Smooth muscle cell (in vitro differentiated cells): ENCODE measurements at regions not wholly inside any gene's neighbourhood (a gene's known extent, or its start where the extent isn't known, plus 50 kb on each side); places are given as distances from the start of the nearest gene placed in this dataset.

Source experiments
- DNase-seq: peaks from one replicate; lab custom pipeline; 2025; ENCODE audit not compliant: unreplicated experiment; lab: John Stamatoyannopoulos, UW
- H2AFZ ChIP-seq: fragments of 200-600 bp; sonication (generic); 2 replicates; pipeline ENCODE4 v1.6.0; 2016; ENCODE audit warnings: antibody characterized with exemption, low read depth, mild to moderate bottlenecking
- H3F3A ChIP-seq: fragments of 200-600 bp; sonication (generic); 2 replicates; pipeline ENCODE4 v1.6.0; 2017; ENCODE audit warnings: antibody characterized with exemption, low read depth
- H3K27ac ChIP-seq: fragments of 200-600 bp; sonication (generic); 2 replicates; pipeline ENCODE4 v1.5.1; 2016; ENCODE audit warnings: low read depth, mild to moderate bottlenecking
- H3K27me3 ChIP-seq: fragments of 200-600 bp; sonication (generic); 2 replicates; pipeline ENCODE4 v1.6.1; 2016; ENCODE audit warnings: low read depth, mild to moderate bottlenecking
- H3K36me3 ChIP-seq: fragments of 200-600 bp; sonication (generic); 2 replicates; pipeline ENCODE4 v1.5.1; 2016; ENCODE audit warnings: low read depth
- H3K4me1 ChIP-seq: fragments of 200-600 bp; sonication (generic); 2 replicates; pipeline ENCODE4 v1.5.1; 2016; ENCODE audit warnings: low read depth
- H3K4me2 ChIP-seq: fragments of 200-600 bp; sonication (generic); 2 replicates; pipeline ENCODE4 v1.6.0; 2016; ENCODE audit warnings: mild to moderate bottlenecking
- H3K4me3 ChIP-seq: fragments of 200-600 bp; sonication (generic); 2 replicates; pipeline ENCODE4 v1.5.1; 2016; ENCODE audit warnings: mild to moderate bottlenecking
- H3K79me2 ChIP-seq: fragments of 200-600 bp; sonication (generic); 2 replicates; pipeline ENCODE4 v1.6.0; 2016; ENCODE audit warnings: low read depth, mild to moderate bottlenecking
- H3K9ac ChIP-seq: fragments of 200-600 bp; sonication (generic); 2 replicates; pipeline ENCODE4 v1.6.0; 2016; ENCODE audit warnings: low read depth
- H3K9me3 ChIP-seq: fragments of 200-600 bp; sonication (generic); replicated peaks from 2 replicates; pipeline ENCODE4 v1.5.1; 2016; ENCODE audit warnings: low read depth
- H4K20me1 ChIP-seq: fragments of 200-600 bp; sonication (generic); 2 replicates; pipeline ENCODE4 v1.6.0; 2016; ENCODE audit warnings: low read depth
- CTCF ChIP-seq: fragments of 200-600 bp; sonication (generic); IDR thresholded peaks from 2 replicates; pipeline ENCODE4 v1.5.1; 2017; ENCODE audit warnings: borderline replicate concordance, mild to moderate bottlenecking, antibody characterized with exemption; ENCODE audit not compliant: insufficient read depth, poor library complexity, severe bottlenecking
- WGBS: methylation state at CpG from one replicate; pipeline ENCODE4 v1.1.7; 2016; ENCODE audit warnings: low lambda C conversion rate; 5-methylcytosine and 5-hydroxymethylcytosine counted together

- no peak overlapping the region for H3K9ac ChIP-seq
- no peaks in the 10 kb centered on the region for H3K27me3 ChIP-seq
- no peaks in the 10 kb centered on the region for H4K20me1 ChIP-seq
- H3K79me2 ChIP-seq = no peaks in the 10 kb centered on the region
- H3K27ac ChIP-seq = no peak overlapping the region
- H3K4me2 ChIP-seq = no peak overlapping the region
- H2AFZ ChIP-seq = no peak overlapping the region
- no peaks in the 10 kb centered on the region for H3K4me1 ChIP-seq
- no peaks in the 10 kb centered on the region for H3K9me3 ChIP-seq
- no peak overlapping the region for H3K4me3 ChIP-seq
- H3F3A ChIP-seq = no peaks in the 10 kb centered on the region
- no peak for DNase-seq
- H3K36me3 ChIP-seq = no peaks in the 10 kb centered on the region
- TF ChIP-seq CTCF = no peak
- 89% methylated on average over 3 of the region's 3 CpGs for WGBS
These were observed 808.2 kb downstream of the BRINP1 start for GRCh38 chr9:118561051-118561450.

- H3K9me3 ChIP-seq = no peaks in the 10 kb centered on the region
- no peaks in the 10 kb centered on the region for H3K27me3 ChIP-seq
- no peak for TF ChIP-seq CTCF
- whole genome bisulfite sequencing = 43% methylated on average over 2 of the region's 2 CpGs
- no peak overlapping the region for H3K4me3 ChIP-seq
- no peaks in the 10 kb centered on the region for H3K4me1 ChIP-seq
- H3F3A ChIP-seq = no peaks in the 10 kb centered on the region
- H3K79me2 ChIP-seq = no peaks in the 10 kb centered on the region
- no peak for DNase-seq
- no peaks in the 10 kb centered on the region for H4K20me1 ChIP-seq
- H3K27ac ChIP-seq = peak overlapping the region; percentile 33
- no peak overlapping the region for H2AFZ ChIP-seq
- no peak overlapping the region for H3K4me2 ChIP-seq
- no peak overlapping the region for H3K9ac ChIP-seq
- H3K36me3 ChIP-seq = no peaks in the 10 kb centered on the region
These were observed 805.6 kb downstream of the BRINP1 start for GRCh38 chr9:118563677-118564076.

GRCh38 chr9:118567861-118568260 is 801.4 kb downstream of the BRINP1 start:
- Histone ChIP-seq H3K27me3 (no peaks in the 10 kb centered on the region), H3K79me2 (no peaks in the 10 kb centered on the region), H3K27ac (no peak overlapping the region), H3K4me1 (no peaks in the 10 kb centered on the region), H4K20me1 (no peaks in the 10 kb centered on the region), H3F3A (no peaks in the 10 kb centered on the region), H3K4me2 (no peak overlapping the region), H2AFZ (no peak overlapping the region), H3K9ac (no peak overlapping the region), H3K9me3 (no peaks in the 10 kb centered on the region), H3K36me3 (no peaks in the 10 kb centered on the region), H3K4me3 (no peak overlapping the region)
- no peak for TF ChIP-seq CTCF
- DNase-seq = no peak
- WGBS = 94% methylated on average over 2 of the region's 2 CpGs

- Histone ChIP-seq H3K9ac (no peak overlapping the region), H3K9me3 (no peaks in the 10 kb centered on the region), H3K4me1 (no peaks in the 10 kb centered on the region), H3K4me3 (no peak overlapping the region), H3K79me2 (no peaks in the 10 kb centered on the region), H2AFZ (no peak overlapping the region), H3K27ac (no peak overlapping the region), H3K36me3 (no peaks in the 10 kb centered on the region), H3F3A (no peaks in the 10 kb centered on the region), H4K20me1 (no peaks in the 10 kb centered on the region), H3K27me3 (no peaks in the 10 kb centered on the region), H3K4me2 (no peak overlapping the region)
- DNase-seq = no peak
- 47% methylated on average over 3 of the region's 3 CpGs for WGBS
- TF ChIP-seq CTCF = no peak
These were observed 800.5 kb downstream of the BRINP1 start for GRCh38 chr9:118568704-118569103.
